ENCODE measurements at regions not wholly inside any gene's neighbourhood (a gene's known extent, or its start where the extent isn't known, plus 50 kb on each side); places are given as distances from the start of the nearest gene placed in this dataset.

GRCh38 chr15:39153058-39153714 is 427.7 kb upstream of the THBS1 start:
- TF ChIP-seq EZH2 (IDR thresholded peaks at IDR 0.05; ENCODE audit: borderline replicate concordance, insufficient read depth, low read length, poor library complexity, severe bottlenecking) (no peak), CTCF (IDR thresholded peaks at IDR 0.05; ENCODE audit: poor library complexity, severe bottlenecking) (no peak), EP300 (conservative IDR thresholded peaks at IDR 0.05; ENCODE audit: poor library complexity, severe bottlenecking) (no peak), TAF1 (IDR thresholded peaks at IDR 0.05; ENCODE audit: low read depth) (no peak), SMC3 (conservative IDR thresholded peaks at IDR 0.05; ENCODE audit: poor library complexity) (no peak), POLR2AphosphoS5 (IDR thresholded peaks at IDR 0.05) (no peak), MXI1 (conservative IDR thresholded peaks at IDR 0.05; ENCODE audit: poor library complexity, severe bottlenecking) (no peak), RAD21 (conservative IDR thresholded peaks at IDR 0.05) (no peak)
